HepG2 (cell line): ENCODE measurements at regions not wholly inside any gene's neighbourhood (a gene's known extent, or its start where the extent isn't known, plus 50 kb on each side); places are given as distances from the start of the nearest gene placed in this dataset.

Source experiments
- PTBP1 ChIP-seq: fragments of 200-400 bp; formaldehyde crosslinking; IDR thresholded peaks from 2 replicates; pipeline ENCODE4 v1.6.1; 2018; ENCODE audit warnings: low read length, low read depth; ENCODE audit not compliant: poor library complexity, severe bottlenecking
- ZNF136 ChIP-seq: sonication (generic); formaldehyde crosslinking; IDR thresholded peaks from 2 replicates; pipeline ENCODE4 v1.8.1; 2022; ENCODE audit warnings: low read depth, mild to moderate bottlenecking, moderate library complexity, missing genetic modification reagents
- ZNF790 ChIP-seq: sonication (generic); formaldehyde crosslinking; IDR thresholded peaks from 2 replicates; pipeline ENCODE4 v1.8.0; 2022; ENCODE audit warnings: missing genetic modification reagents, mild to moderate bottlenecking, borderline replicate concordance
- TF ChIP-seq, protein P1 (sequence below): sonication (generic); formaldehyde crosslinking; IDR thresholded peaks from 2 replicates; pipeline ENCODE4 v1.4.0; 2020; ENCODE audit warnings: mild to moderate bottlenecking, missing genetic modification reagents
- TF ChIP-seq, protein P2 (sequence below): sonication (generic); formaldehyde crosslinking; IDR thresholded peaks from 2 replicates; pipeline ENCODE4 v1.5.0; 2020; ENCODE audit warnings: mild to moderate bottlenecking, missing genetic modification reagents, borderline replicate concordance
- TF ChIP-seq, protein P3 (sequence below): sonication (generic); formaldehyde crosslinking; IDR thresholded peaks from 2 replicates; pipeline ENCODE4 v1.5.1; 2020; ENCODE audit warnings: mild to moderate bottlenecking, missing genetic modification reagents

DNA sequence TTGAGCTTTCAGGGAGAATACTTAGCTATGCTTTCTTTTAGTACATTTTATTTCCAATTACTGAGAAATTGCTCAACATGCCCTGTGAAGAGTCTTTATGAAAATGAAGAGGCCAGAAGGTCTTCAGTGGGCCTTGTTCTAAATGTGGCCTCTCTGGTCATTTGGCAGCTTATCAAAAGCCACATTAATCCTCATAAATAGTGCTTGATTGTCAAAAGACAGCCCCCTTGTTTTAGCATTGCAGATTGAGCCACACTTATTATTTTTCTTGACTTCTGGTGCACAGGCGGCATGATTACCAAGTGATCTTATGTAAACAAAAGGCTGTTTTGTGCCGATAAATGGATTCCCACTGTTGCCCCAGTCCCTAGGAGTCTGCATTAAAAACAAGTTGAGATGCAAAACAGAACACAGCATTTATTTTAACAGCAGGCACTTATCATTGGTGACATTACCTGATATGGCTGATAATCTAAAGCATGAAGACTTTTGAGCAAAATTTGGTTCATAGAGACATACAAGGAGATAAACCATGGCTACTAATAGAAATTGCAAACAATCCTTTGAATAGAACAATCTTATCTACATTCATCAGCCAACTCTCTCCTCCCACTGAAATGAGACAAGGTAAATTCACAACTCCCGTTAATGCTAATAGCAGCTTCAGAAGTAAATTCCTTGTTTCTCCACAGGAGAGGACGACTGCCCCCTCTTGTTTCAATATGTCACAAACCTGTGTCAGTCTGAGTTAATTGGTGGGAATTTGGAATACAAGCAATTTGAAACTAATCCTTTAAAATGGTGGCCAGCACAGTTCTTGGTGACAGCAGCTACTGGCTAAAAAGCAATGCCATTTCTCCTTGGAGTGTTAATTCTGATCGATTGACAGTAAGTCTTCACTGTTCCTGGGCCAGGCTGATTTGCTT, 194.3 kb downstream of the NSUN3 start (continued):
- TF ChIP-seq, protein P1, sequence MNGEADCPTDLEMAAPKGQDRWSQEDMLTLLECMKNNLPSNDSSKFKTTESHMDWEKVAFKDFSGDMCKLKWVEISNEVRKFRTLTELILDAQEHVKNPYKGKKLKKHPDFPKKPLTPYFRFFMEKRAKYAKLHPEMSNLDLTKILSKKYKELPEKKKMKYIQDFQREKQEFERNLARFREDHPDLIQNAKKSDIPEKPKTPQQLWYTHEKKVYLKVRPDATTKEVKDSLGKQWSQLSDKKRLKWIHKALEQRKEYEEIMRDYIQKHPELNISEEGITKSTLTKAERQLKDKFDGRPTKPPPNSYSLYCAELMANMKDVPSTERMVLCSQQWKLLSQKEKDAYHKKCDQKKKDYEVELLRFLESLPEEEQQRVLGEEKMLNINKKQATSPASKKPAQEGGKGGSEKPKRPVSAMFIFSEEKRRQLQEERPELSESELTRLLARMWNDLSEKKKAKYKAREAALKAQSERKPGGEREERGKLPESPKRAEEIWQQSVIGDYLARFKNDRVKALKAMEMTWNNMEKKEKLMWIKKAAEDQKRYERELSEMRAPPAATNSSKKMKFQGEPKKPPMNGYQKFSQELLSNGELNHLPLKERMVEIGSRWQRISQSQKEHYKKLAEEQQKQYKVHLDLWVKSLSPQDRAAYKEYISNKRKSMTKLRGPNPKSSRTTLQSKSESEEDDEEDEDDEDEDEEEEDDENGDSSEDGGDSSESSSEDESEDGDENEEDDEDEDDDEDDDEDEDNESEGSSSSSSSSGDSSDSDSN (CRISPR knock-in tag), result no peak
- TF ChIP-seq, protein P2, sequence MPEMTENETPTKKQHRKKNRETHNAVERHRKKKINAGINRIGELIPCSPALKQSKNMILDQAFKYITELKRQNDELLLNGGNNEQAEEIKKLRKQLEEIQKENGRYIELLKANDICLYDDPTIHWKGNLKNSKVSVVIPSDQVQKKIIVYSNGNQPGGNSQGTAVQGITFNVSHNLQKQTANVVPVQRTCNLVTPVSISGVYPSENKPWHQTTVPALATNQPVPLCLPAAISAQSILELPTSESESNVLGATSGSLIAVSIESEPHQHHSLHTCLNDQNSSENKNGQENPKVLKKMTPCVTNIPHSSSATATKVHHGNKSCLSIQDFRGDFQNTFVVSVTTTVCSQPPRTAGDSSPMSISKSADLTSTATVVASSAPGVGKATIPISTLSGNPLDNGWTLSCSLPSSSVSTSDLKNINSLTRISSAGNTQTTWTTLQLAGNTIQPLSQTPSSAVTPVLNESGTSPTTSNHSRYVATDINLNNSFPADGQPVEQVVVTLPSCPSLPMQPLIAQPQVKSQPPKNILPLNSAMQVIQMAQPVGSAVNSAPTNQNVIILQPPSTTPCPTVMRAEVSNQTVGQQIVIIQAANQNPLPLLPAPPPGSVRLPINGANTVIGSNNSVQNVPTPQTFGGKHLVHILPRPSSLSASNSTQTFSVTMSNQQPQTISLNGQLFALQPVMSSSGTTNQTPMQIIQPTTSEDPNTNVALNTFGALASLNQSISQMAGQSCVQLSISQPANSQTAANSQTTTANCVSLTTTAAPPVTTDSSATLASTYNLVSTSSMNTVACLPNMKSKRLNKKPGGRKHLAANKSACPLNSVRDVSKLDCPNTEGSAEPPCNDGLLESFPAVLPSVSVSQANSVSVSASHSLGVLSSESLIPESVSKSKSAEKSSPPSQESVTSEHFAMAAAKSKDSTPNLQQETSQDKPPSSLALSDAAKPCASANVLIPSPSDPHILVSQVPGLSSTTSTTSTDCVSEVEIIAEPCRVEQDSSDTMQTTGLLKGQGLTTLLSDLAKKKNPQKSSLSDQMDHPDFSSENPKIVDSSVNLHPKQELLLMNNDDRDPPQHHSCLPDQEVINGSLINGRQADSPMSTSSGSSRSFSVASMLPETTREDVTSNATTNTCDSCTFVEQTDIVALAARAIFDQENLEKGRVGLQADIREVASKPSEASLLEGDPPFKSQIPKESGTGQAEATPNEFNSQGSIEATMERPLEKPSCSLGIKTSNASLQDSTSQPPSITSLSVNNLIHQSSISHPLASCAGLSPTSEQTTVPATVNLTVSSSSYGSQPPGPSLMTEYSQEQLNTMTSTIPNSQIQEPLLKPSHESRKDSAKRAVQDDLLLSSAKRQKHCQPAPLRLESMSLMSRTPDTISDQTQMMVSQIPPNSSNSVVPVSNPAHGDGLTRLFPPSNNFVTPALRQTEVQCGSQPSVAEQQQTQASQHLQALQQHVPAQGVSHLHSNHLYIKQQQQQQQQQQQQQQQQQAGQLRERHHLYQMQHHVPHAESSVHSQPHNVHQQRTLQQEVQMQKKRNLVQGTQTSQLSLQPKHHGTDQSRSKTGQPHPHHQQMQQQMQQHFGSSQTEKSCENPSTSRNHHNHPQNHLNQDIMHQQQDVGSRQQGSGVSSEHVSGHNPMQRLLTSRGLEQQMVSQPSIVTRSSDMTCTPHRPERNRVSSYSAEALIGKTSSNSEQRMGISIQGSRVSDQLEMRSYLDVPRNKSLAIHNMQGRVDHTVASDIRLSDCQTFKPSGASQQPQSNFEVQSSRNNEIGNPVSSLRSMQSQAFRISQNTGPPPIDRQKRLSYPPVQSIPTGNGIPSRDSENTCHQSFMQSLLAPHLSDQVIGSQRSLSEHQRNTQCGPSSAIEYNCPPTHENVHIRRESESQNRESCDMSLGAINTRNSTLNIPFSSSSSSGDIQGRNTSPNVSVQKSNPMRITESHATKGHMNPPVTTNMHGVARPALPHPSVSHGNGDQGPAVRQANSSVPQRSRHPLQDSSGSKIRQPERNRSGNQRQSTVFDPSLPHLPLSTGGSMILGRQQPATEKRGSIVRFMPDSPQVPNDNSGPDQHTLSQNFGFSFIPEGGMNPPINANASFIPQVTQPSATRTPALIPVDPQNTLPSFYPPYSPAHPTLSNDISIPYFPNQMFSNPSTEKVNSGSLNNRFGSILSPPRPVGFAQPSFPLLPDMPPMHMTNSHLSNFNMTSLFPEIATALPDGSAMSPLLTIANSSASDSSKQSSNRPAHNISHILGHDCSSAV (CRISPR knock-in tag), result no peak
- TF ChIP-seq PTBP1 (no peak), ZNF790 (CRISPR knock-in tag) (no peak), ZNF136 (CRISPR knock-in tag) (no peak)
- TF ChIP-seq, protein P3, sequence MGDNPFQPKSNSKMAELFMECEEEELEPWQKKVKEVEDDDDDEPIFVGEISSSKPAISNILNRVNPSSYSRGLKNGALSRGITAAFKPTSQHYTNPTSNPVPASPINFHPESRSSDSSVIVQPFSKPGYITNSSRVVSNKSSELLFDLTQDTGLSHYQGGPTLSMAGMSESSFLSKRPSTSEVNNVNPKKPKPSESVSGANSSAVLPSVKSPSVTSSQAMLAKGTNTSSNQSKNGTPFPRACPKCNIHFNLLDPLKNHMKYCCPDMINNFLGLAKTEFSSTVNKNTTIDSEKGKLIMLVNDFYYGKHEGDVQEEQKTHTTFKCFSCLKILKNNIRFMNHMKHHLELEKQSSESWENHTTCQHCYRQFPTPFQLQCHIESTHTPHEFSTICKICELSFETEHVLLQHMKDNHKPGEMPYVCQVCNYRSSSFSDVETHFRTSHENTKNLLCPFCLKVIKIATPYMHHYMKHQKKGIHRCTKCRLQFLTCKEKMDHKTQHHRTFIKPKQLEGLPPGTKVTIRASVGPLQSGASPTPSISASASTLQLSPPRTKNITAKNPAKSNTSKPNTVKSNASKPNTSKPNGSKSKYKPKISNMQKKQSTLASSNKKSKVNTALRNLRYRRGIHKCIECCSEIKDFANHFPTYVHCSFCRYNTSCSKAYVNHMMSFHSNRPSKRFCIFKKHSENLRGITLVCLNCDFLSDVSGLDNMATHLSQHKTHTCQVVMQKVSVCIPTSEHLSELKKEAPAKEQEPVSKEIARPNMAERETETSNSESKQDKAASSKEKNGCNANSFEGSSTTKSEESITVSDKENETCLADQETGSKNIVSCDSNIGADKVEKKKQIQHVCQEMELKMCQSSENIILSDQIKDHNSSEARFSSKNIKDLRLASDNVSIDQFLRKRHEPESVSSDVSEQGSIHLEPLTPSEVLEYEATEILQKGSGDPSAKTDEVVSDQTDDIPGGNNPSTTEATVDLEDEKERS, result no peak
- TF ChIP-seq, all 625 proteins: peak for 0
